GM21447 (cell line): ENCODE measurements at regions not wholly inside any gene's neighbourhood (a gene's known extent, or its start where the extent isn't known, plus 50 kb on each side); places are given as distances from the start of the nearest gene placed in this dataset.
"Not testable (repeated sequence)": the region's sequence is repeated elsewhere in the genome, so short reads cannot be mapped to it uniquely, and the experiment has no call there.

Experiments
- ATAC-seq: cut with Tn5 transposase; IDR thresholded peaks from one replicate; pipeline ENCODE4 v1.9.1; 2021; ENCODE audit not compliant: unreplicated experiment

GRCh38 chr13:42474954-42475353 lies 99.0 kb upstream of the TNFSF11 start:
- no peak for ATAC-seq

DNA sequence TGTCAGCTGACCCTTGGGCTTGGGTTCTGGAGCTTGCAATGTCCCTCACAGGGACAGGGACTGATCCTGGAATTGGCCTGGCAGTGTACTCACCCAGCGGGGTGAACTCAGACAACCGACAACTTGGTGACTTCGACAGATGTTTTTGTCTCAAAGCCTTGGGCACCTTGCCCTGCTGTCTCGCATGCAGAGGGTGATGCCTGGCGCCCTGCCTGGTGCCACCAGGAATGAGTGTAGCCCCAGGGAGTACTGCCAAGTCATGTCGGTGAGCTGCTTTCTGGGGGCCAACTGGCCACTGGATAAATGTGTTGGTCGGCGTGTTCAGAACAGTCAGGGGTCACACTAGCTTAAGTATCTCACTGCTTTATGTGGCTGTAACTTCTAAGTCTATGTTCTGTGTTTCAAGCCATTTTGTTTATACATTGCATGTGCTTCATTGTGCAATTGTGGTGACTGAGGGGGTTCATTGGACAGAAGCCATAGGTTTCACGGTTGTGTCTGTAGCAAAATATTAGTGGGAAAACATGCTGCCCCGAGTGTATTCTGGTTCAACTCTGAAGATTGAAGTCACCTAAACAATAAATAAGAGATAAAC lies 96.3 kb upstream of the TNFSF11 start:
- ATAC-seq: no peak

DNA sequence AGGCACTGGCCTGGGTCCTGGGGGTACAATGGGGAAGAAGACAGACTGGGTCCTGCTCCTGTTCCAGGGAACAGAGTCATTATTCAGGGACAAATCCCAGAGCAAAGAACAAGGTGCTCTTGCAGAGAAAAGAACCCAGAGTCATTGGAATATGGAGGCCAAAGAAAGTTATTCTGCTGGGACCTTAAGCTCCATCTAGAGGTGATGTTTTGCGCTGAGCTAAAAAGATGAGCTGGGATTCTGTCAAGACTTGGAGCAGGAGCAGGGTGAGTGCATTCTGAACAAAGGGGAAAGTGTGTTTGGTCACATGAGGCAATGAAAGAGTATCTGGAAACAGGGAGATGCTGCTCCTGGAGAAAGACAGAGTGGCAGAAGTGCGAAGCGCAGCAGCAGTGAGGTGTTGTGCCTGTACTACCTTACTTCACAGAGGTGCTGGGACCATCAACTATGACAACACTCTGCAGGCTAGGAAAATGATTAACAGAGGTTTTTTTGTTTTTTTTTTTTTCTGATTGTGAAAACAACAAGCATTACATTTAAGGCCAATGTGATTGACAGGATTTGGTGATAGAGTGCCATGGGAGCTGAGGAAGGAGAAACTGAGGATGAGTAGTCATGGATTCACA lies 95.3 kb upstream of the TNFSF11 start:
- ATAC-seq: no peak

- ATAC-seq: no peak
Measured at GRCh38 chr13:42484386-42484785, 89.6 kb upstream of the TNFSF11 start.

- ATAC-seq: no peak
Measured at GRCh38 chr13:42485272-42485671, 88.7 kb upstream of the TNFSF11 start.

- no peak for ATAC-seq
Measured at GRCh38 chr13:42486711-42487198, 87.2 kb upstream of the TNFSF11 start.

- ATAC-seq: no peak
Measured at GRCh38 chr13:42487221-42487620, 86.7 kb upstream of the TNFSF11 start.

DNA sequence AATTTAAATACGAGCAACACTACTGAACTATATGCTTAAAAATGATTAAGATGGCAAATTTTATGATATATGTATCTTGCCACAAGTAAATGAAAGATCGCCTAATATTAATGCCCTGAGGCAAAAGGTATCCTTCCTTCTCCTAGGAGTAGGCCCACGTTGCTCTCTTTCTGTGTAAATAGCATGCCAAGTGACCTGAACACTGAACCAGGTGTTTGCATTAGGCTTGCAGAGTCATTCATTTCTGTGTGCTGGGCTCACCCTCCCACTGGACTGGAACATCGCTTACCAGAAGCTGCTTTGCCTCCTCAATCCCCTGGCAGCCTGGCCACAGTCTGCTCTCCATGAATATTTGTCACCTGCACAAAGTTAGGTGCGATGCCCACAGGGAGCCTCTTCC lies 83.3 kb upstream of the TNFSF11 start:
- ATAC-seq: no peak

DNA sequence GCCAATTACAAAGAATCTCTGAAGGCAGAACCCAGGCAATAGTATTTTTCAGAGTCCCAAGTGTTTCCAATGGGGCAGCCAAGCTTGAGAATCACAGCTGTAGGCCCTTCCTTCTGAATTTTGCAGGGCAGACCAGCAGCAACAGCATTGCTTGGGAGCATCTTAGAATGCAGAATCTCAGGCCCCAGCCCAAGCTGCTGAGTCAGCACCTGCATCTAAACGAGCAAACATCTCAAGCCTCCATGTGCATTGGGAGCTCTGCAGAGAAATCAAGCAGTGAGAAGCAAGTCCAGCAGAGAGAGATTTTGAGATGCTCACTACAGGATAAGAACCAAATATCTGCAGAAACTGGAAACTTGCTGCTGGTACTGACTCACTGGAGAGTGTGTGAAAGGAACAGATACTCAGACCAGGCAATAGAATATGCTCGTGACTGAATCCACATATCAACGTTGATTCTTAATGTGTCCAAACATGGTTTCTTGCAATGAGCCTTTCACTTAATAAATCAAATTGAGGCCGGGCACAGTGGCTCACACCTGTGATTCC lies 81.5 kb upstream of the TNFSF11 start:
- ATAC-seq: no peak

GRCh38 chr13:42494157-42494556 lies 79.8 kb upstream of the TNFSF11 start:
- no peak for ATAC-seq

DNA sequence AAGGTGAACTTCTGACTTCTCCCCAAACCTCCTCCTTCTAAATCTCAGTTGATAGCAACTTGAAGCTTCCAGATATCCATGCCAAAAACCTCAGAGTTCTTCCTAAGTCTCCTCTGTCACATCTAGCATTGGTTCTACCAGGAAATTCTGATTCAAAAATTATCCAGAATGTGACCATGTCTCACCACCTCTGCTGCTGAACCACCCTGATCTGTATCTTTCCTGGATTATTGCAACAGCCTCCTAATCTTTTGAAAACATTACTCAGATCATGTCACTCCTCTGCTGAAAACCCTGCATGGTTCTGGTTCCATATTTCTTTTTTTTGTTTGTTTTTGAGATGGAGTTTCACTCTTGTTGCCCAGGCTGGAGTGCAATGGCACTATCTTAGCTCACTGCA lies 78.7 kb upstream of the TNFSF11 start:
- ATAC-seq: no peak

DNA sequence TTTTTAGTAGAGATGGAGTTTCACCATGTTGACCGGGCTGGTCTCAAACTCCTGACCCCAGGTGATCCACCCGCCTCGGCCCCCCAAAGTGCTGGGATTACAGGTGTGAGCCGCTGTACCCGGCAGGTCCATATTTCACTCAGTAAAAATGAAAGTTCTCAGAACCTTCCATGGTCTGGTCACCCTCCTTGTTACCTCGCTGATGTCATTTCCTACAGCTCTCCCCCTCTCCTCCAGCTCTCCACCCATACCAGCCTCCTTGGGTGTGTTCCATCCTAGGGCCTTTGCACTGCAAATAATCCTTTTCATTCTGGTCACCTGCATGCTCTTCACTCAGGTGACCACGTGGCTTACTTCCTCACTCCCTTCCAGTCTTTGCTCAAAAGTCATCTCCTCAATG lies 78.2 kb upstream of the TNFSF11 start:
- no peak for ATAC-seq

DNA sequence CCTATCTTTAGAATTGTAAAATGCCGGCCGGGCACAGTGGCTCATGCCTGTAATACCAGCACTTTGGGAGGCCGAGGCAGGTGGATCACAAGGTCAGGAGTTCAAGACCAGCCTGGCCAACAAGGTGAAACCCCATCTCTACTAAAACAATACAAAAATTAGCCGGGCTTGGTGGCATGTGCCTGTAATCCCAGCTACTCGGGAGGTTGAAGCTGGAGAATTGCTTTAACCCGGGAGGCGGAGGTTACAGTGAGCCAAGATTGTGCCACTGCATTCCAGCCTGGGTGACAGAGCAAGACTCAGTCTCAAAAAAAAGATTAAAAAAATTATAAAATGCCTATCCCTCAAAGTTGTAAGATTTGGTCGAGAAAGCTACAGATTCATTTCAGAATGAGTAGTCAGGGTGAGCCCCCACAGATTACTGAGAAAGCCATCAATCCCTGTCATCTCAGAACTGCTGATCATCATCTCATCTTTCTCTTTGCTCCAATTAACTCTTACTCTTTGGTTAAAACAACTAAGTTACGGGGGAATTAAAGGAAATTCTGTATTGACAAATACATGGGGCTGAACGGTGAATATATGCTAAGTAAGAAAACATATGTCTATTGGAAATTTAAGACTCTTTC lies 76.9 kb upstream of the TNFSF11 start:
- ATAC-seq: not testable (repeated sequence)

DNA sequence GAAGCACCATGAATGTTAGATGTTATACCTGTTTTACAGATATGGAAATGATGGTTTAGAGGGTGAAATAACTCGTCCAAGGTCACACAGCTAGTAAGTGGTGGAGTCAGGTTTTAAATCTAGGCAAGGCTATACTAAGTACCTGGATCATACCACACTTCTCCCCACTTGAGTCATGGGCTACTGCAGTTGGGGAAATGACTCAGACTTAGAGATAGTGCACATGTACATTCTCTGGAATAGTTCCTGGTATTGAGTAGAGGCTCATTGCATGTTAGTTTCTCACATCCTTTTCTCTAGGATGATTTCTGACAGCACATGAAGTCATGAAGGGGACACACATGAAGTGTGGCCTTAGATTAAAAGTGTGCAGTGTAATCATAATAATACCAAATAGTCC lies 76.2 kb upstream of the TNFSF11 start:
- ATAC-seq: peak; percentile 94

GRCh38 chr13:42498521-42498920 lies 75.4 kb upstream of the TNFSF11 start:
- no peak for ATAC-seq
